Brain microvascular endothelial cell (primary cell): ENCODE measurements at regions not wholly inside any gene's neighbourhood (a gene's known extent, or its start where the extent isn't known, plus 50 kb on each side); places are given as distances from the start of the nearest gene placed in this dataset.

Experiments used
- DNase-seq: peaks from one replicate; pipeline ENCODE4 v3.0.0-alpha.2; 2020
- H3K27ac ChIP-seq: fragments of 250-450 bp; sonication (Bioruptor Pico); 2 replicates; pipeline ENCODE4 v1.5.1; 2020; ENCODE audit warnings: mild to moderate bottlenecking, moderate library complexity
- H3K27me3 ChIP-seq: fragments of 250-450 bp; sonication (Bioruptor Pico); replicated peaks from 2 replicates; pipeline ENCODE4 v1.5.1; 2020; ENCODE audit warnings: mild to moderate bottlenecking
- H3K36me3 ChIP-seq: fragments of 250-450 bp; sonication (Bioruptor Pico); replicated peaks from 2 replicates; pipeline ENCODE4 v1.5.1; 2020; ENCODE audit warnings: mild to moderate bottlenecking
- H3K4me3 ChIP-seq: 2 replicates; pipeline ENCODE4 v1.5.1; 2011; ENCODE audit warnings: low read depth, mild to moderate bottlenecking, control low read depth, low read length, moderate library complexity
- CTCF ChIP-seq: IDR thresholded peaks from 2 replicates; pipeline ENCODE4 v1.5.1; 2011; ENCODE audit warnings: low read depth, mild to moderate bottlenecking, moderate library complexity, low read length, control low read depth, inconsistent platforms; ENCODE audit errors: missing control alignments
- in situ Hi-C: cut with HindIII; loops from 2 replicates; pipeline ENCODE4 v1.10.0; 2017; ENCODE audit warnings: low sequenced_read_pairs, low pct_ligation_motif_present

GRCh38 chr10:61612450-61612849 is 50.3 kb upstream of the CABCOCO1 start:
- in situ Hi-C loops = no loop called here
- no peak for DNase-seq
- no peak overlapping the region for H3K4me3 ChIP-seq
- no peak overlapping the region for H3K27ac ChIP-seq
- H3K36me3 ChIP-seq = no peaks in the 10 kb centered on the region
- H3K27me3 ChIP-seq = no peaks in the 10 kb centered on the region
- no peak for TF ChIP-seq CTCF

- no peak for TF ChIP-seq CTCF
- DNase-seq = no peak
- in situ Hi-C loops = no loop called here
Observed at GRCh38 chr10:61612009-61612408, 50.7 kb upstream of the CABCOCO1 start.

GRCh38 chr10:61609701-61610100 is 53.0 kb upstream of the CABCOCO1 start:
- in situ Hi-C loops = no loop called here
- Histone ChIP-seq H3K4me3 (no peak overlapping the region), H3K36me3 (no peaks in the 10 kb centered on the region), H3K27me3 (no peaks in the 10 kb centered on the region), H3K27ac (no peak overlapping the region)
- no peak for TF ChIP-seq CTCF
- no peak for DNase-seq

More at GRCh38 chr10:61612009-61612408, 50.7 kb upstream of the CABCOCO1 start:
- H3K4me3 ChIP-seq = no peak overlapping the region
- no peak overlapping the region for H3K27ac ChIP-seq
- H3K36me3 ChIP-seq = no peaks in the 10 kb centered on the region
- H3K27me3 ChIP-seq = no peaks in the 10 kb centered on the region

GRCh38 chr10:61608255-61609033 is 54.3 kb upstream of the CABCOCO1 start:
- no peak for DNase-seq
- Histone ChIP-seq H3K27me3 (no peaks in the 10 kb centered on the region), H3K4me3 (no peak overlapping the region), H3K36me3 (no peaks in the 10 kb centered on the region), H3K27ac (no peak overlapping the region)
- in situ Hi-C loops = no loop called here
- TF ChIP-seq CTCF = no peak

GRCh38 chr10:61606959-61607907 is 55.5 kb upstream of the CABCOCO1 start:
- H3K4me3 ChIP-seq = no peak overlapping the region
- peak; percentile 60 for TF ChIP-seq CTCF
- no peaks in the 10 kb centered on the region for H3K36me3 ChIP-seq
- no peaks in the 10 kb centered on the region for H3K27me3 ChIP-seq
- H3K27ac ChIP-seq = no peak overlapping the region
- no peak for DNase-seq
- in situ Hi-C loops = no loop called here
